SK-N-MC (cell line): ENCODE measurements at regions not wholly inside any gene's neighbourhood (a gene's known extent, or its start where the extent isn't known, plus 50 kb on each side); places are given as distances from the start of the nearest gene placed in this dataset.

Experiments used
- DNase-seq: peaks from one replicate; pipeline ENCODE4 v3.0.0-alpha.2; 2011; ENCODE audit warnings: low read depth, low spot score
- H3K27ac ChIP-seq: fragments of 200-600 bp; sonication (generic); 2 replicates; pipeline ENCODE4 v1.5.1; 2016; ENCODE audit warnings: mixed run types
- H3K36me3 ChIP-seq: fragments of 200-600 bp; sonication (generic); 2 replicates; pipeline ENCODE4 v1.6.1; 2017; ENCODE audit warnings: antibody characterized with exemption, low read length, mixed read lengths; ENCODE audit not compliant: insufficient read depth
- H3K4me3 ChIP-seq: fragments of 200-600 bp; sonication (generic); 2 replicates; pipeline ENCODE4 v1.5.1; 2016
- H3K9ac ChIP-seq: fragments of 200-600 bp; sonication (generic); 2 replicates; pipeline ENCODE4 v1.8.0; 2017; ENCODE audit warnings: mixed run types, mixed read lengths; ENCODE audit not compliant: insufficient read length
- H3K9me3 ChIP-seq: fragments of 200-600 bp; sonication (generic); 2 replicates; pipeline ENCODE4 v1.6.1; 2017; ENCODE audit warnings: low read depth, mild to moderate bottlenecking, antibody characterized with exemption, low read length, moderate library complexity, mixed read lengths
- EZH2 ChIP-seq: fragments of 200-600 bp; sonication (generic); IDR thresholded peaks from one replicate; pipeline ENCODE4 v1.6.1; 2017; ENCODE audit warnings: antibody characterized with exemption
- FOXP2 ChIP-seq: optimal IDR thresholded peaks from 2 replicates; pipeline ENCODE3; 2011; ENCODE audit warnings: mild to moderate bottlenecking, moderate library complexity; ENCODE audit not compliant: insufficient read depth; ENCODE audit errors: extremely low read length, control extremely low read depth
- POLR2AphosphoS5 ChIP-seq: IDR thresholded peaks from 2 replicates; pipeline ENCODE4 v1.6.1; 2012; ENCODE audit warnings: mild to moderate bottlenecking, low read depth, low read length, borderline replicate concordance

- TF ChIP-seq EZH2 (no peak), POLR2AphosphoS5 (no peak), FOXP2 (no peak)
- Histone ChIP-seq H3K9me3 (0 out of 2 replicates have a peak, but pooled peaks cover 2% of the 10 kb centered on the region), H3K4me3 (no peak overlapping the region), H3K9ac (no peak overlapping the region), H3K36me3 (no peaks in the 10 kb centered on the region), H3K27ac (no peak overlapping the region)
- no peak for DNase-seq
Observed at GRCh38 chr18:39375066-39375465, 1809.5 kb upstream of the CELF4 start.

- no peak overlapping the region for H3K4me3 ChIP-seq
- TF ChIP-seq POLR2AphosphoS5: no peak
- TF ChIP-seq EZH2: no peak
- TF ChIP-seq FOXP2: no peak
- H3K9ac ChIP-seq: no peak overlapping the region
- H3K27ac ChIP-seq: no peak overlapping the region
- H3K36me3 ChIP-seq: no peaks in the 10 kb centered on the region
- DNase-seq: no peak
- 0 out of 2 replicates have a peak, but pooled peaks cover 2% of the 10 kb centered on the region for H3K9me3 ChIP-seq
Observed at GRCh38 chr18:39371996-39372395, 1806.4 kb upstream of the CELF4 start.

GRCh38 chr18:39366656-39367055 lies 1801.1 kb upstream of the CELF4 start:
- no peak for TF ChIP-seq FOXP2
- TF ChIP-seq EZH2: no peak
- no peak for TF ChIP-seq POLR2AphosphoS5
- Histone ChIP-seq H3K27ac (no peak overlapping the region), H3K9ac (no peak overlapping the region), H3K4me3 (no peak overlapping the region), H3K36me3 (no peaks in the 10 kb centered on the region), H3K9me3 (0 out of 2 replicates have a peak, but pooled peaks cover 2% of the 10 kb centered on the region)
- DNase-seq: no peak

GRCh38 chr18:39365836-39366485 lies 1800.4 kb upstream of the CELF4 start:
- DNase-seq: no peak
- H3K4me3 ChIP-seq: no peak overlapping the region
- H3K9me3 ChIP-seq: 0 out of 2 replicates have a peak, but pooled peaks cover 2% of the 10 kb centered on the region
- H3K27ac ChIP-seq: no peak overlapping the region
- H3K9ac ChIP-seq: no peak overlapping the region
- no peaks in the 10 kb centered on the region for H3K36me3 ChIP-seq
- no peak for TF ChIP-seq FOXP2
- TF ChIP-seq EZH2: no peak
- no peak for TF ChIP-seq POLR2AphosphoS5

- no peak for DNase-seq
- Histone ChIP-seq H3K36me3 (no peaks in the 10 kb centered on the region), H3K4me3 (no peak overlapping the region), H3K9ac (no peak overlapping the region), H3K27ac (no peak overlapping the region), H3K9me3 (no peaks in the 10 kb centered on the region)
- TF ChIP-seq EZH2 (no peak), FOXP2 (no peak), POLR2AphosphoS5 (no peak)
Observed at GRCh38 chr18:39360072-39360471, 1794.5 kb upstream of the CELF4 start.

GRCh38 chr18:39359636-39360035 lies 1794.0 kb upstream of the CELF4 start:
- H3K9ac ChIP-seq: no peak overlapping the region
- no peak overlapping the region for H3K27ac ChIP-seq
- TF ChIP-seq FOXP2 (no peak), EZH2 (no peak)
- H3K9me3 ChIP-seq: no peaks in the 10 kb centered on the region
- no peak overlapping the region for H3K4me3 ChIP-seq
- H3K36me3 ChIP-seq: no peaks in the 10 kb centered on the region
- DNase-seq: no peak

GRCh38 chr18:39350945-39351344 lies 1785.3 kb upstream of the CELF4 start:
- Histone ChIP-seq H3K4me3 (no peak overlapping the region), H3K9ac (no peak overlapping the region), H3K36me3 (no peaks in the 10 kb centered on the region), H3K27ac (no peak overlapping the region), H3K9me3 (no peaks in the 10 kb centered on the region)
- TF ChIP-seq POLR2AphosphoS5 (no peak), EZH2 (no peak), FOXP2 (no peak)
- no peak for DNase-seq

- Histone ChIP-seq H3K9ac (no peak overlapping the region), H3K9me3 (no peaks in the 10 kb centered on the region), H3K27ac (no peak overlapping the region), H3K4me3 (no peak overlapping the region), H3K36me3 (no peaks in the 10 kb centered on the region)
- TF ChIP-seq EZH2 (no peak), FOXP2 (no peak), POLR2AphosphoS5 (no peak)
- DNase-seq: no peak
Observed at GRCh38 chr18:39349801-39350200, 1784.2 kb upstream of the CELF4 start.

- Histone ChIP-seq H3K9me3 (no peaks in the 10 kb centered on the region), H3K36me3 (no peaks in the 10 kb centered on the region), H3K4me3 (no peak overlapping the region), H3K9ac (no peak overlapping the region), H3K27ac (no peak overlapping the region)
- no peak for TF ChIP-seq FOXP2
- TF ChIP-seq POLR2AphosphoS5: no peak
- TF ChIP-seq EZH2: no peak
- no peak for DNase-seq
Observed at GRCh38 chr18:39348757-39349156, 1783.2 kb upstream of the CELF4 start.
